ENCODE measurements at regions not wholly inside any gene's neighbourhood (a gene's known extent, or its start where the extent isn't known, plus 50 kb on each side); places are given as distances from the start of the nearest gene placed in this dataset.

DNA sequence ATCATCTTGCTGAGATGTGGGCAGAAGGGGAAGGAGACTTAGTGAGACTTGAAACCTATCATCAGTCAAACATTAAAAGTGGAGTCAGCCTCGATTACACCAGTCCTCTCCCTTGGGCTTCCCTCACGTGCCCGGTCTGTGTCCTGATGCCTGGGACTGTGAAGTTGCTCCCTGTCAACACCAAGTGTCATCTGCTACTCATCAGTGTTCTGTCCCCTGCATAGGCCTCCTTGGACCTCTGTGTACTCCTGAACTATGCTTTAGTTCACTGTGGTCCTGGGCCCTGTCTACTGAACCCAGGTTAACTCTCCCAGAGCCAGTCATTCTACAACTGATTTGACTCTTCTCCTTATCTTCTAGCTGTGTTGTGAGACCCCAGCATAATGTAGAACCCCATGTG, 506.3 kb downstream of the TYW1 start:
- H3K36me3 ChIP-seq (ENCODE audit: insufficient read depth, low read length): no peaks in the 10 kb centered on the region
- H3K79me2 ChIP-seq (ENCODE audit: insufficient read depth, low read length): no peaks in the 10 kb centered on the region
- no peak for TF ChIP-seq EZH2 (IDR thresholded peaks at IDR 0.05; ENCODE audit: borderline replicate concordance, low read depth, low read length, severe bottlenecking)
- TF ChIP-seq, protein P1, sequence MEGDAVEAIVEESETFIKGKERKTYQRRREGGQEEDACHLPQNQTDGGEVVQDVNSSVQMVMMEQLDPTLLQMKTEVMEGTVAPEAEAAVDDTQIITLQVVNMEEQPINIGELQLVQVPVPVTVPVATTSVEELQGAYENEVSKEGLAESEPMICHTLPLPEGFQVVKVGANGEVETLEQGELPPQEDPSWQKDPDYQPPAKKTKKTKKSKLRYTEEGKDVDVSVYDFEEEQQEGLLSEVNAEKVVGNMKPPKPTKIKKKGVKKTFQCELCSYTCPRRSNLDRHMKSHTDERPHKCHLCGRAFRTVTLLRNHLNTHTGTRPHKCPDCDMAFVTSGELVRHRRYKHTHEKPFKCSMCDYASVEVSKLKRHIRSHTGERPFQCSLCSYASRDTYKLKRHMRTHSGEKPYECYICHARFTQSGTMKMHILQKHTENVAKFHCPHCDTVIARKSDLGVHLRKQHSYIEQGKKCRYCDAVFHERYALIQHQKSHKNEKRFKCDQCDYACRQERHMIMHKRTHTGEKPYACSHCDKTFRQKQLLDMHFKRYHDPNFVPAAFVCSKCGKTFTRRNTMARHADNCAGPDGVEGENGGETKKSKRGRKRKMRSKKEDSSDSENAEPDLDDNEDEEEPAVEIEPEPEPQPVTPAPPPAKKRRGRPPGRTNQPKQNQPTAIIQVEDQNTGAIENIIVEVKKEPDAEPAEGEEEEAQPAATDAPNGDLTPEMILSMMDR (IDR thresholded peaks at IDR 0.05; ENCODE audit: borderline replicate concordance, extremely low read depth, low read length, poor library complexity, severe bottlenecking): no peak
- no peak overlapping the region for H3K4me3 ChIP-seq (ENCODE audit: low read depth in 1 of 2, low read length in 2 of 2)
- no peaks in the 10 kb centered on the region for H3K27me3 ChIP-seq (ENCODE audit: insufficient read depth, low read length, poor library complexity)
- no peak overlapping the region for H3K4me2 ChIP-seq (ENCODE audit: insufficient read depth, low read length)
- H3K9me3 ChIP-seq (ENCODE audit: insufficient read depth, low read length, severe bottlenecking): no peaks in the 10 kb centered on the region
- no peak overlapping the region for H2AFZ ChIP-seq (ENCODE audit: low read depth, low read length)
- no peak for DNase-seq
- no peaks in the 10 kb centered on the region for H4K20me1 ChIP-seq (ENCODE audit: insufficient read depth, low read length)
- no peaks in the 10 kb centered on the region for H3K4me1 ChIP-seq (ENCODE audit: insufficient read depth, low read length)
- ATAC-seq (ENCODE audit: insufficient read depth, low read depth): no peak
- H3K9ac ChIP-seq (ENCODE audit: low read depth, low read length): no peak overlapping the region
- H3K27ac ChIP-seq (ENCODE audit: low read length): no peak overlapping the region

DNA sequence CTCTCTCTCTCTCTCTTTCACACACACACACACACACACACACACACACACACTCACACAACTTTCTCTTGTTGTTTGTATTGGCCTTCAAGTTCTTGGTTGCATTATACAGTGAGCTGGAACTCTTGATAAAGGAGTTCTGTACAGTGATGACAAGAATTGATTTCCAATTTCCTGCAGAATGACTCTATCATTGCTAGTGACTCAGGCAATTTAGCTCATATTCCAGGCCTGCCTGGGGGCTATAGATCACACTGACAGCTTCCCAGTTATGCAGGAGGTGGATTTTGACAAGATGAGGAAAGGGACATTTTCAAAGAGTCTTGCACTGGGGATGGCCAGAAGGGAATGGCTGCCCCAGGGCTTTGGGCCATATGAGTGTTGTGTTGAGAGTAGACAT, 508.8 kb downstream of the TYW1 start:
- Histone ChIP-seq H3K27ac (ENCODE audit: low read length) (no peak overlapping the region), H3K4me1 (ENCODE audit: insufficient read depth, low read length) (no peaks in the 10 kb centered on the region), H3K27me3 (ENCODE audit: insufficient read depth, low read length, poor library complexity) (no peaks in the 10 kb centered on the region), H3K4me2 (ENCODE audit: insufficient read depth, low read length) (no peak overlapping the region), H4K20me1 (ENCODE audit: insufficient read depth, low read length) (no peaks in the 10 kb centered on the region), H3K36me3 (ENCODE audit: insufficient read depth, low read length) (no peaks in the 10 kb centered on the region), H3K9ac (ENCODE audit: low read depth, low read length) (no peak overlapping the region), H2AFZ (ENCODE audit: low read depth, low read length) (no peak overlapping the region), H3K79me2 (ENCODE audit: insufficient read depth, low read length) (no peaks in the 10 kb centered on the region), H3K4me3 (ENCODE audit: low read depth in 1 of 2, low read length in 2 of 2) (no peak overlapping the region), H3K9me3 (ENCODE audit: insufficient read depth, low read length, severe bottlenecking) (no peaks in the 10 kb centered on the region)
- TF ChIP-seq, protein P1 (IDR thresholded peaks at IDR 0.05; ENCODE audit: borderline replicate concordance, extremely low read depth, low read length, poor library complexity, severe bottlenecking): no peak
- TF ChIP-seq EZH2 (IDR thresholded peaks at IDR 0.05; ENCODE audit: borderline replicate concordance, low read depth, low read length, severe bottlenecking): no peak
- no peak for ATAC-seq (ENCODE audit: insufficient read depth, low read depth)
- DNase-seq: no peak

DNA sequence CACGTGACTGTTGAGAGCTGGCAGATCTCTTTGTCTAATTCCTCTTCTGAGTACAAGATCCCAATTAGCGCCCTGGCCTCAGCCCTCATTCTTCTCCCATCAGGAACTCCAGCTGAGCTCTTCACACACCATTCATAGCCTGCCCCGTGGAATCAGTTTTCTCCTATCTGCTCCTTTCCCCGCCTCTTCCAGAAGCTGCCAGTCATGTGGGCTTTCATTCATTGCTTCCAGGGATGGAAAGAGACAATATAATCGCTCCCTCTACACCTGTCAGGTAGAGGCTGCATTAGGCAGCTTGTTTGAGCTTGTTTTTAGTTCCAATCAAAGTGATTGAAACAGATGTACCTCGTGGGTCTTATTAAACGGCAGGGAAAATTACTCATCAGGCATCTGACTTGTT, 515.8 kb downstream of the TYW1 start:
- Histone ChIP-seq H3K4me2 (ENCODE audit: insufficient read depth, low read length) (no peak overlapping the region), H2AFZ (ENCODE audit: low read depth, low read length) (no peak overlapping the region), H3K4me3 (ENCODE audit: low read depth in 1 of 2, low read length in 2 of 2) (no peak overlapping the region), H3K9ac (ENCODE audit: low read depth, low read length) (no peak overlapping the region), H3K9me3 (ENCODE audit: insufficient read depth, low read length, severe bottlenecking) (no peaks in the 10 kb centered on the region), H3K27ac (ENCODE audit: low read length) (no peak overlapping the region), H3K36me3 (ENCODE audit: insufficient read depth, low read length) (no peaks in the 10 kb centered on the region), H3K27me3 (ENCODE audit: insufficient read depth, low read length, poor library complexity) (no peaks in the 10 kb centered on the region), H3K4me1 (ENCODE audit: insufficient read depth, low read length) (no peaks in the 10 kb centered on the region), H4K20me1 (ENCODE audit: insufficient read depth, low read length) (no peaks in the 10 kb centered on the region), H3K79me2 (ENCODE audit: insufficient read depth, low read length) (no peaks in the 10 kb centered on the region)
- TF ChIP-seq, protein P1 (IDR thresholded peaks at IDR 0.05; ENCODE audit: borderline replicate concordance, extremely low read depth, low read length, poor library complexity, severe bottlenecking): no peak
- no peak for TF ChIP-seq EZH2 (IDR thresholded peaks at IDR 0.05; ENCODE audit: borderline replicate concordance, low read depth, low read length, severe bottlenecking)
- DNase-seq (no peak), ATAC-seq (ENCODE audit: insufficient read depth, low read depth) (no peak)

DNA sequence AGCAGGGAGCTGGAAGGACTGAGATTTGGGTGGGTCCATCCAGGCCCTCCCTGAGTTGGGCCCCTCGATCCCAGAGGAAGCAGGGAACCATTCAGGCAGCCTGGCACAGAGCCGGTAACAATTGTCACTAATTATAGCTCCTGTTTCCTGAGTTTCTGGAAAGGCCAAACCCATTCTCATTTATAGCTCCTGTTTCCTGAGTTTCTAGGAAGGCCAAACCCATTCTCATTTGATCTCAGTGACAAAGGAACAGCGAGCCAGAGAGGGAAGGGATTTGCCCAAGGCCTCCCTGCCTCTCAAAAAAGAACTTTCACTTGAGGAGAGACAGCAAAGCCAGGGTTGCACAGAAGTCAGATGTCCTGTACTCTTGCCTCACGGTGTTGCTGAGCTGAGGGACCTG, 521.9 kb downstream of the TYW1 start:
- Histone ChIP-seq H3K4me2 (ENCODE audit: insufficient read depth, low read length) (no peak overlapping the region), H3K36me3 (ENCODE audit: insufficient read depth, low read length) (no peaks in the 10 kb centered on the region), H3K9me3 (ENCODE audit: insufficient read depth, low read length, severe bottlenecking) (no peaks in the 10 kb centered on the region), H3K27me3 (ENCODE audit: insufficient read depth, low read length, poor library complexity) (no peaks in the 10 kb centered on the region), H3K79me2 (ENCODE audit: insufficient read depth, low read length) (no peaks in the 10 kb centered on the region), H3K9ac (ENCODE audit: low read depth, low read length) (no peak overlapping the region), H3K4me1 (ENCODE audit: insufficient read depth, low read length) (no peaks in the 10 kb centered on the region), H3K4me3 (ENCODE audit: low read depth in 1 of 2, low read length in 2 of 2) (no peak overlapping the region), H2AFZ (ENCODE audit: low read depth, low read length) (no peak overlapping the region), H4K20me1 (ENCODE audit: insufficient read depth, low read length) (no peaks in the 10 kb centered on the region), H3K27ac (ENCODE audit: low read length) (no peak overlapping the region)
- ATAC-seq (ENCODE audit: insufficient read depth, low read depth) (no peak), DNase-seq (no peak)
- no peak for TF ChIP-seq EZH2 (IDR thresholded peaks at IDR 0.05; ENCODE audit: borderline replicate concordance, low read depth, low read length, severe bottlenecking)
- TF ChIP-seq, protein P1 (IDR thresholded peaks at IDR 0.05; ENCODE audit: borderline replicate concordance, extremely low read depth, low read length, poor library complexity, severe bottlenecking): no peak

Measured in DND-41 (cell line).